ENCODE measurements at regions not wholly inside any gene's neighbourhood (a gene's known extent, or its start where the extent isn't known, plus 50 kb on each side); places are given as distances from the start of the nearest gene placed in this dataset.
"Not testable (repeated sequence)": the region's sequence is repeated elsewhere in the genome, so short reads cannot be mapped to it uniquely, and the experiment has no call there.

DNA sequence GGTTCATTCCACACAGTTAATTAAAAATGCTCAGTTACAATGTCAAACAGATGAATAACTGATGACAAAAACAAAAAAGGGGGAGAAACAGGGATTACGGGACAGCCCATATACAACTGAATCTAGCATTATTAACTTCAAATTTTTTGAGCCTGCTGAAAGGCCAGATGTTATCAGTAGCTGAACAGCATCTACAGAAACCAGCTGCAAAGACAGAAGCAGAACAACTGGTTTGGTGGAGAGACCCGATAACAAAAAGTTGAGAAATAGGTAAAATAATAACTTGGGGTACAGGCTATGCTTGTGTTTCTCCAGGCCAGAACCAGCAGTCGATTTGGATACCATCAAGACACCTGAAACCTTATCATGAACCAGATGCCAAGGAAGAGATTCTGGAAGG, 109.8 kb downstream of the SEPTIN7 start:
- not testable (repeated sequence) for DNase-seq

DNA sequence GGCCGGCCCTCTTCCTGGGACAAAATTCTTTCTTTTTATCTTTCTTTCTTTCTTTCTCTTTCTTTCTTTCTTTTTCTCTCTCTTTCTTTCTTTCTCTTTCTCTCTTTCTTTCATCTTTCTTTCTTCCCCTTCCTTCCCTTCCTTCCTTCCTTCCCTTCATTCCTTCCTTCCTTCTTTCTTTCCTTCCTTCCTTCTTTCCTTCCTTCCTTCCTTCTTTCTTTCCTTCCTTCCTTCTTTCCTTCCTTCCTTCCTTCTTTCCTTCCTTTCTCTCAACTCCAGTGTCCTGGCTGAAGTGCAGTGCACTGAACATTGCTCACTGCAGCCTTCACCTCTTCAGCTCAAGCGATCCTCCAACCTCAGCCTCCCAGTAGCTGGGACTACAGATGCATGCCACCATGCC, 112.5 kb downstream of the SEPTIN7 start:
- not testable (repeated sequence) for DNase-seq

DNA sequence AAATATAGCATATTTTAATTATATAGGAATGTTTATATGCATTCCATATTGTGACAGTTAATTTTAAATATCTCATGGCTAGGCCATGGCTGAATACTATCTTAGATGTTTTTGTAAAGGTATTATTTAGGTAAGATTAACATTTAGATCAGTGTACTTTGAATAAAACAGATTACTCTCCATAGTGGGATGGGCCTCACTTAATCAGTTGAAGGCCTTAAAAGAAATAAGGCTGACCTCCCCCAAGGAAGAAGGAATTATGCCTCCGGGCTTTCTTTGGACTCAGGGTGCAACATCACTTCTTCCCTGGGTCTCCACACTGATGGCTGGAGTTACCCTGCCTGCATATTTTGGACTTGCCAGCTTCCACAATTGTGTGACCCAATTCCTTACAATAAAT, 113.4 kb downstream of the SEPTIN7 start:
- not testable (repeated sequence) for DNase-seq

DNA sequence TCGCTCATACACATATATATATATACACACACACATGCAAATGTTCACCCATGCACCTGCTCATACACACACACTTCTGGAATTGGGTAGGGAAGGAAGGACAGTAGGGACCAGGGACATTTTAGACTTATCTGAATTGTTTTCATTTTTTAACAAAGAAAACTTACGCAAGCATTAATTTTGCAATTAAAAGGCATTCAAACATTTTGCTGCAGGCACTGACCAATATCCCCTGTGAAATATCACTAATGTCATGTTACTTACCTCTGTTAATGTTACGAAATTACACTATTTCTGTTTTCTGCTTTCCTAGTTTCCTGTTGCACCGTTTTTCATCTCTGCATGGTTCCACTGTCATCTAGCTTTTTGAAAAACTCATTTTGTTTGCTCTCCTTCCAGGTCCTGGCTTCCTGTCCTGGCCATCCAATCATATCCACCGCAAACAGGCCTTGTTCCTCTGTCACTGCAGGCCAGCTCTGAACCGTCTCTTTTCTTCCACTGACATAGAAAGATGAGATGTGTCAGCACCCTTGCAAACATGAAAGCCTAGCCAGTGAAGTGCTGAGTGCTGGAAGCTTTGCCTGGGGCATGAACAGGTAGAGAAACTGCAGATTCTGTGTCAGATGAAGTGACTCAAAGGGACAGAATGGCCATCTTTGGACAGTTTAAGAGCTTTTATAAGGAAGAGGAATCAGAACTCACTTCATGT, 114.5 kb downstream of the SEPTIN7 start:
- not testable (repeated sequence) for DNase-seq

DNA sequence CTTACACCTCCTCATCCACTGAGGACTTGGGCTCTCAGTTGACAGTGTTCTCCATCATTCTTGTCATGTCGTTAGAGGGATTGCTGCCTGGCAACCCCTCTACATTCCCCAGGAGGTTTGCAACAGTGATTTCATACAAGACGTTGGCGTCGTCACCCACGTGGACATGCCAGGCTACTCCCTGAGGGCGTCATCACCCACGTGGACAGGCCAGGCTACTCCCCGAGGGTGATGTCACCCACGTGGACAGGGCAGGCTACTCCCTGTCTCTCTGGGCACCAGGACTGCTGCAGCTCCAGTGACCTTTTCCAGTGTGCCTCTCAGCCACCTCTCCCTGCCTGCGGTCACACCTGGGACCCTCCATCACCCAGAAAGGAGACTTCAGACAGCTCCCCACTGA, 117.4 kb downstream of the SEPTIN7 start:
- not testable (repeated sequence) for DNase-seq

DNA sequence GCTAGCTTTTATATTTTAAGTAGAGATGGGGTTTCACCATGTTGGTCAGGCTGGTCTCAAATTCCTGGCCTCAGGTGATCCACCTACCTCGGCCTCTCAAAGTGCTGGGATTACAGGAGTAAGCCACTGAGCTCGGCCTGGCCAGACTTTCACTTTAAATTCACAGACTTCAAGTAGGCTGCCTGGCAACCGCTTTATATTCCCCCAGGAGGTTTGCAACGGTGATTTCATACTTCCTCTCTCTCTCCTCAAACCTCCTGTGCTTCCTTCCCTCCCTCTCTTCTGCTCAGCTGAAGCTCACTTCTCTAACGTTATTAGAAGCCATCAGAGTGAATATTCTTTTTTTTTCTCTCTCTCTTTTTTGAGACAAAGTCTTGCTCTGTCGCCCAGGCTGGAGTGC, 118.8 kb downstream of the SEPTIN7 start:
- DNase-seq, result not testable (repeated sequence)

DNA sequence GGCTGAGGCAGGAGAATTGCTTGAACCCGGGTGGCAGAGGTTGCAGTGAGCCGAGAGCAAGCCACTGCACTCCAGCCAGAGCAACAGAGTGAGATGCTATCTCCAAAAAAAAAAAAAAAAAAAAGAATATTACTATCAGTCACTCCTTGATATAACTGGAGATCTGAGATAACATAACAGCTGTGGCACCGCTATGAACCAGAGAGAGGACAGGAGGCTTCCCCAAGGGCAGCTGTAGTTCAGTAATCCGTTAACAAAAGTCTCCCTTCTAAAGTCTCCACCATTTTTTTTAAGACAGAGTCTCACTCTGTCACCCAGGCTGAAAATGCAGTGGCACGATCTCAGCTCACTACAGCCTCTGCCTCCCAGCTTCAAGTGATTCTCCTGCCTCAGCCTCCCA, 120.5 kb downstream of the SEPTIN7 start:
- not testable (repeated sequence) for DNase-seq

DNA sequence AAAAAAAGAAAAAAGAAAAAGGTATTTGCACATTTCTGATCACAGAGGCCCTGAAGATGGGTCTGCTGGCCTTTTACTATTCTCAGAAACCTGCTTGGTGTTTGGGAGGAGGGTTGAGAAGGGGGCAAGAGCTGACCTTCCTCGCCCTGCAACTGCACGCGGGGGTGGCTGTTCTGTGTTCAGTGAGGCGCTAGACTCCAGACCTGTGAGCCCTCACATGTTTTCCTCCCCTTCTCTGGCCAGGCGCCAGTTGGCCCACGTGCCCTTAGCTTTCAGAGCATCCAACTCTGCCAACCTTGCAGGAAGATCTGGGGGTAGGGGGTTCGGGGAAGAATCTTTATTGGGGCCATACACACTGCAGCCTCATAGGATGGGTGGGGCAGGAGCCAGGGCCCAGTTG, 123.8 kb downstream of the SEPTIN7 start:
- not testable (repeated sequence) for DNase-seq

DNA sequence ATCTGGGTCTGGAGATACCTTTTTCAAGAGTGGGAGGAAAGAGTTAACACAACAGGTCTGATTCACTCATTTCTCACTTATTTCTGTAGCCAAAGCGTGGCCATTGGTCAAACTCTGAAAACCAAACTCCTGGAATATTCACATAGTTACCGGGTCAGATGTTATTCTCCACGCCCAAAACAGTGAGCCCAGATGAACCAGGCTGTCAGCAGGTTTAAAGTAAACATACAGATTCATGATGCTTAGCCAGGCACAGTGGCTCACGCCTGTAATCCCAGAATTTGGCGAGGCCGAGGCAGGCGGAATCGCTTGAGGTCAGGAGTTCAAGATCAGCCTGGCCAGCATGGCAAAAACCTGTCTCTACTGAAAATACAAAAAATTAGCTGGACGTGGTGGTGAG, 126.1 kb downstream of the SEPTIN7 start:
- not testable (repeated sequence) for DNase-seq

DNA sequence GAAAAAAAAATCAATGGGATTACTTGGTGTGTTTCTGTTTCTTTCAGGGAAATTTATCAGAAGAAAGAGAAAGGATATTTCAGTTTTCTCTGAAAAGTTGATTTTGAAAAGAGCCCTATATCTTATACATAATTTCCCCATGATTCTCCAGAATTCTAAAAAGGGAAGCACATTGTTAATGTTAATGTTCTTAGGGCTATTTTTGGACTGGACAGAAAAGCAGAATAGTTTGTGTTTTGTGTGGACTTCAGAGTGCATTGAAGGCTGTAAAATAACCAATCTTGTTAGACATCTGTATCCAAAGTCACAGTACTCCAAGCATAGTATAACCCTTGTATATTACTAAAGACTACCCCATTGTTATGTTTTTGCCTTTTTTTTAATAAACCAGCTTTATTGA, 130.3 kb downstream of the SEPTIN7 start:
- not testable (repeated sequence) for DNase-seq

DNA sequence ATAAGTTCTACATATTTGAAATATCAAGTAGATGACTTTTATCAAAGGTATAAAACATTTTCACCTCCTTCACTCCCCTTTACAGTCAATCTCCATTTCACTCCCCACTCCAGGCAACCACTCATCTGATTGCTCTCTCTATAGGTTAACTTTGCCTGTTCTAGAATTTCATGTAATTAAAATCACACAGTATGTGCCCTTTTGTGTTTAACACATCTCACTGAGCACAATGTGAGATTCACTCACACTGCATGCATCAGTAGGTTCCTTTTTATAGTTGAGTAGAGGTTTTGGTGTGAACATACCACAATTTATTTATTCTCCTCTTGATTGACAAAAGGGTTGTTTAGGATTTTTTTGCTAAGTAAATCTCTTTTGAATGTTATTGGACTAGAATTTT, 130.7 kb downstream of the SEPTIN7 start:
- DNase-seq, result not testable (repeated sequence)

DNA sequence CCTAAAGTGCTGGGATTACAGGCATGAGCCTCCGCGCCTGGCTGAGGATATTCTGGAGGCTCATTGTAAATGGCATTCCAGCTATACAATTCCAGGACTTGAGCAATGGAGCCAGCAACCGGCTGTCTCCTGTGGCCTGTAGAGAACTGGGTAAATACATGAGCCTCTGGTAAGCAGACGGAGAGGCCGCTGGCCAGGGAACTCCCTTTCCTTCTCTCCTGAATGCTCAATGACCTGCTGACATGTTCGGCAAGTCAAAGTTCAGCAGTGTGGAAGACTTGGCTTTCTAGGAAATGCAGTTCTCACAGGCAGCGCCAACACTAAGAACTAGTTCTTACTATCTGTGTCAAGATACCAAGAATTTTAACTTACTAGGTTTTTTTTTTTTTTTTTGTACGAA, 139.8 kb downstream of the SEPTIN7 start:
- not testable (repeated sequence) for DNase-seq

DNA sequence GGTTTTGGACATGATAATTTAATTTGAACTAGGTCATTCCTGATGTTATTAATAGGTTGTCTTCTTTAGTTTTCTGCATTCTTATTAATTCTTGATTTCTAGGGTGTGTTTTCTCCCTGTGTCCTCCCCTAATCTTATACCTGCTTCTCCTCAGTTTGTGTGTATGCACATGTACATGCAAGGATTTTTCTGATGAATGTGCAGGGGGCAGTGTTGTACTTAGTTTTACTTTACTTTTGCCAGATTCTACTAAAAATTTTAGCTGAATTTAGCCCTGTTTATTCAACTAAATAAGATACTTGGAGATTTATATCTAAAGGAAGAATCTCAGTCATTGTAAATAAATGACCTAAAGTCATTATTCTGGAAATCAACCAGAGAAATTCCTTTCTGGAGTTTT, 144.8 kb downstream of the SEPTIN7 start:
- DNase-seq, result not testable (repeated sequence)

DNA sequence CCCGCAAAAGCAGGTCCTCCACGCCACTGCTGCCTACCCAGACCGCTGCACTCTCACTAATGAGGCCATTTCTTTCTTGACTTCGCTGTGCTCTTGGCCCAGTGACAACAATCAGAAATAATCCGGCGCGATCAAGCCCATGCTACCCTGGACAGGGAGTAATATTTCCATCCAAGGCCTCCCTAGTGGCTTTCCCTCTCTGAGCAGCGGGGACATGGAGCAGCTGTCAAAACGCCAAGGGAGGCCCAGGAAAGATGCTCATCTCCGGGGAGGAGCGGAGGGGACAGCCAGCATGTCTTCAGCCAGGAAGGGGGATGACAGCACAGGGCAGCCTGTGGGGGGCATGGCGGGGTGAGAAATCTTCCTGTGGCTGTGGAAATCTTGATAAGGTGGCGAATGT, 154.9 kb downstream of the SEPTIN7 start:
- DNase-seq, result not testable (repeated sequence)

DNA sequence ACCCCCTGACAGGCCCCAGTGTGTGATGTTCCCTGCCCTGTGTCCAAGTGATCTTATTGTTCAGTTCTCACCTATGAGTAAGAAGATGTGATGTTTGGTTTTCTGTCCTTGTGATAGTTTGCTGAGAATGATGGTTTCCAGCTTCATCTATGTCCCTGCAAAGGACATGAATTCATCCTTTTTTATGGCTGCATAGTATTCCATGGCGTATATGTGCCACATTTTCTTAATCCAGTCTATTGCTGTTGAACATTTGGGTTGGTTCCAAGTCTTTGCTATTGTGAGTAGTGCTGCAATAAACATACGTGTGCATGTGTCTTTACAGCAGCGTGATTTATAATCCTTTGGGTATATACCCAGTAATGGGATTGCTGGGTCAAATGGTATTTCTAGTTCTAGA, 156.1 kb downstream of the SEPTIN7 start:
- not testable (repeated sequence) for DNase-seq

DNA sequence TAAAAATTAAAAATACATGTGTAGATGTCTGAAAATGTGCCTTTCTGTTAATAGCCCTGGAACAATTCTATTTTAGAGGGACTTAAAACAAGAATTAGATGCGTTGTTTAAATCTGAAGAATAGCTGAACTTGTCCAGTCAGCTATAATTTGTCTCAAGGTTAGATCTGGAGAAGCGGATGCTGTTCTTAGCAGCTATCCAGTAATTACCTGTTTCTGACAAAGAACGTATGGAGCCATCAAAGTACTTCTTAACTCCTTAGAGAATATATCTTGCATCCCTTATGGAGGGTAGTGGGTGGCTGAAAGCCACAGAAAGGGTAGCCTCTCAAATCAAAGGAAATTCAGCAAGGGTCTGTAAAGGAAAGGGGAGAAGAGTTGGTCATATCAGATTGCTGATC, 160.4 kb downstream of the SEPTIN7 start:
- DNase-seq, result not testable (repeated sequence)

DNA sequence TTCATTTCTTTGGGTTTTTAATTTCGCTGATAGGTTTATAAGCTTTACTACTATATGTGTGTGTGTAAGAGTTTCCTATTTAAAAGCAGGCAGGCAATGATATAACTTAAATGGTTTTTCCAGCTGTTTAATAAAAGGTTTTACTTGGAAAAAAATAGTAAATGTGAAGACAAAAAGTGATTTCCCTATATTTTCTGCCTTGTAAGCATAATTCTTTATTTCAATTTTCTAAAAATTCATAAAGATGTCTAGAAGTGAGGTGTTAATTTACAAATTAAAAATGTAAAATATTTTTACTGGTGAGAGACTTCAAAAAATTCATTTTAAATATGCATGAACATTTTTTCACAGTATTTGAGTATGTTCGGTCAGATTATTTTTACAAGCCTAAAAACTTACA, 161.8 kb downstream of the SEPTIN7 start:
- DNase-seq, result not testable (repeated sequence)

DNA sequence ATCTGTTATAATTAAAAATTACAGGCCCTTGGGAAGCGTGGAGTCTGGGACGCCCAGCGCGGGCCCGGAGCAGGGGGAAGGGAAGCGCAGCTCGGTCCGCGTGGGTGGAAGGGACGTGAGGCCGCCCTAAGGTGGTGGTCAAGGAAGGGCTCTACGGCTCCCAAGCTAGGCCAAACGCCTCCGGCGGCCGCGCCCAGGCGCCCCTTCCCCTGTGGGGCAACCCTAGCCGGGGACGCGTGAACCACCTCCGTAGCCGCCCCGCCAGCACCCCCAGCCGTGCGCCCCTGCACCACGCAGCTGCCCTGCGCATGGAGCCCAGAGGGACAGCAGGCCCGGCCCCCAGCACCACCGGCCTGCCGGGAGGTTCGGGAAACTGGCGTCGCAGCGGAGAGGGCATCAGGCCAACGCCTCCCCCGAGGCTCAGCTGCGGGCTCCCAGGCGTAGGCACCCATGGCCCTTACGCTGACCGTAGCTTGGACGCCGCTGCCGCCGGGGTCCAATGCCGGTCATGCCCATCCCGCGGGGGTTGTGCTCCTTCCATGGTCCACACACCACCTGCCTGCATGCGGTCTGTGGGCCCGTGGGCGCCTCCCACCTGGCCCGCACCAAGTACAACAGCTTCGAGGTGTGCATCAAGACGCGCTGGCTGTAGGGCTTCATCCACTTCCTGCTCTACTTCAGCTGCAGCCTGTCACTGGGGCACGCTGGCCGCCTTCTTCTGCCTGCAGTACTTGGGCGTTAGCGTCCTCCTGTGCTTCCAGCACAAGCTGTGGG, 166.7 kb downstream of the SEPTIN7 start:
- DNase-seq, result no peak

DNA sequence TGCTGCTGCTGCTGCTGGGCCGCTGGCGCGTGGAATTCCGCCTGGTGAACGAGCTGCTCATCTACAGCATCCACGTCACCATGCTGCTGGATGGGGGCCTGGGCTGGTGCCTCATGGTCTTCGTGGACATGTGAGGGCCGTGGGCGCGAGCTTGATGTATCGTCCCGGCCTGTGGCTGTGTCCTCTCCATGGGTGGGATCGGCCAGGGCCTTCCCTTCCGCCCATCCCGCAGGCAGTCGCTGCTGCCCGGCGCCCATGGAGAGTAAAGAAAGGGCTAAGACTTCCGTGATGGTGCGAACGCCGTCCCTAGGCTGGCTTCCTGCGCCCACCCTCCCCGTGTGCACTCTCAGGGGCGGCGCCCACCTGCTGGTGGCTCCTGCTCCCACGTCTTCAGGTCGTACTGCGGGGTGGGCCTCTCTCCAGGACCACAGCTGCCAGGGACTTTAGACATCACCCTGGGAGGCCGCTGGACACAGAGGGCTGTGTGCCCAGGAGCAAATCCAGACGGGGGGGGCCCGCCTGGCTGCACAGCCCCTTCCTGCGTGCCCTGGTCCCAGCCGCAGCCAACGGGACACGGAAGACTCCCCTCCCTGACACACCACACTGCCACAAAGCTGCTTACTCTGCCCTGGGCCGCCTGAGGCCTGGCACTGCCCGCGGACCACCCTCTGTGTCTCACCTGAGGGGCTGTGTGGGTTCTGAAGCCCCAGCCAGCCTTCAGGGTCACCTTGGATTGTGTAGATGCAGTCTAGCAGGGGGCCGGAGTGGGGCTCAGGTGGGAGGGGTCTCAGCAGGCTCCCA, 167.5 kb downstream of the SEPTIN7 start:
- DNase-seq, result no peak

DNA sequence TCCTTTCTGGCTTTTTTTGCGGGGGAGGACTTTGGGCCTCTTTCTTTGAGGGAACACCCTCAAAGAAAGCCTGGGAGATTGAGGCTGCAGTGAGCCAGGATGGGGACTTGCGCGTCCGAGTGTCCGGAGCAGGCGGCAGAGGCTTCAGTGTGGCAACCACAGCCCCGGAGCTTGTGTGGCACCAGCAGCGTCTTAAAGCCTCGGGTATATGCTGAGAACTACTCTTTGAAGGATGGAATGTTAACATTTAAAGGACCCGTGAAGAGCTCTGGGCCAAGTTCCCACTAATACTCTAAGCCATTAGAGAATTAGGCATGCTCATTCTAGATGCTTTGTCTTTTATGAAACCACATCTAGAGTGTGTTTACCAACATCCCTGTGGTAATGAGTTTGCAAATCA, 168.2 kb downstream of the SEPTIN7 start:
- DNase-seq, result no peak

DNA sequence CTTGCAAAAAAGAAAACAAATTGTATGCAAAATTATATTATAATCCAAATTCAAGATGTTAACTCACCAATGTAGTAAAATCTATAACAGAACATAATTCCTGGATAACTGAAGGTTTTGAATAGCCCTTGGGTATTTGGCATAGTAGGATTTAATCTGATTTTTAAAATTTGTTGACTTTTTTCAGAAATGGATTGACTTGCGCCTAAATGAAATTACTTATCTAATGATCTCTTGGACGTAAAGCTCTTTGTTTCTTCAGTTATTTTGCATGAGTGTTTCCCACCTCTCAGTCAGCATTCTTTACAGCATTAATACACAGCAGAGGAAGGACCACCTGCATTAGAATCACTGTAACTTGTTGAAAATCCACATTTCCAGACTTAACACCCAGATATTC, 169.6 kb downstream of the SEPTIN7 start:
- DNase-seq, result no peak

DNA sequence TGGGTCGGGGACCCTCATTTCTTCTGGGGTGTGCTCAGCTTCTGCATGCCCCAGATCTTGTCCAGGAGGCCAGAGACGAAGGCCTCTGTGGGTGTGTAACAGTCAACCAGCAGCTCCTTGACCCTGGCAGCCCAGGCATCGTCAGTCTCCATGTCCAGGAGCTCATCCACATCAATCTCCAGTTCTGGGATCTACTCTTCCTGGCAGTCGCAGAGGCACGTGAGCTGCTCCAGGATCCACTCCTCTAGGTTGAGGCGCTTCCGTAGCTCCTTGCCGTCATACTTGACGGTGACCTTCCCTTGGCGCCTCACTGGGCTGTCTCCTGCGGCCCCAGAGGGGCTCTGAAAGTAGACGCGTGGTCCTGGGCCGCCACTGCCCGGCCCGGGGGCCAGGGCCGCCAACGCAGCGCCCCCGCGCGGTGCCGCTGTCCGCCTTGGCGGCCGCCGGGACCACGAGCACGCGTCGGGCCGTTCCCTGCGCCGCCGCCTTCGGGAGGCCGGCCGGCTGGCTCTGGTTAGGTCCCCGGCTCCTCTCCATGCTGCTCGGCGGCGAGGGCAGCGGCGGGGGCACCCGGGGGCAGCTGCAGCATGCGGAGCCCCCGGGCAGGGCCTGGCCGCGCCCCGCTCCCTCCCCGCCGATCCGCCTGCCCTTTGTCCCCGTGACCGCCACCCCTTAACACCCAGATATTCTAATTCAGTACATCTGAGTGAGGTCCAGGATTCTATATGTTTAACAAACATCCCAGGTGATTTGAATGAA, 170.5 kb downstream of the SEPTIN7 start:
- DNase-seq, result no peak
